GM12872 (cell line): ENCODE measurements at regions not wholly inside any gene's neighbourhood (a gene's known extent, or its start where the extent isn't known, plus 50 kb on each side); places are given as distances from the start of the nearest gene placed in this dataset.
A peak's percentile ranks its signal among the peaks of the same experiment; 100 is the strongest.

Source experiments
- TF ChIP-seq, protein P1 (sequence below): IDR thresholded peaks from 3 replicates; pipeline ENCODE4 v1.5.1; 2011; ENCODE audit warnings: low read depth, mild to moderate bottlenecking, low read length, moderate library complexity; ENCODE audit not compliant: insufficient read depth

DNA sequence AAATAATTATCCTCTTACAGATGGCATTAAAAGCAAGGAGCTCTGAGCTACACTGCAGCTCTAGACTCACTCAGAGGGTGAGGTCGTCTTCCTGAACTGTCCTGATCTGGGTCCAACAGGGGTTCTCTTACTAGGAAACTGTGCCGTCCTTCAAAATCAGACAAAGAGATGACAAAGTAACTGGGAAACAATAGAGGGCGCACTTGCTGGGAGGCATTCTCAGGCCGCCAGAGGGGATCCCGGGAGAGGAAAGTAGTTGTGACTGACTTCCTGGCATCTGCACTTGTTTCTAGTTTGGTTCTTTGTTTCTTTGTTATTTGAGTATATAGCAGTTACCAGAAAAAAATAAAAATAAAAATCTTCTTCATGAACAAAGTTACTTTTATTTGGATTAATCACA is 142.9 kb upstream of the MSX2 start:
- TF ChIP-seq, protein P1, sequence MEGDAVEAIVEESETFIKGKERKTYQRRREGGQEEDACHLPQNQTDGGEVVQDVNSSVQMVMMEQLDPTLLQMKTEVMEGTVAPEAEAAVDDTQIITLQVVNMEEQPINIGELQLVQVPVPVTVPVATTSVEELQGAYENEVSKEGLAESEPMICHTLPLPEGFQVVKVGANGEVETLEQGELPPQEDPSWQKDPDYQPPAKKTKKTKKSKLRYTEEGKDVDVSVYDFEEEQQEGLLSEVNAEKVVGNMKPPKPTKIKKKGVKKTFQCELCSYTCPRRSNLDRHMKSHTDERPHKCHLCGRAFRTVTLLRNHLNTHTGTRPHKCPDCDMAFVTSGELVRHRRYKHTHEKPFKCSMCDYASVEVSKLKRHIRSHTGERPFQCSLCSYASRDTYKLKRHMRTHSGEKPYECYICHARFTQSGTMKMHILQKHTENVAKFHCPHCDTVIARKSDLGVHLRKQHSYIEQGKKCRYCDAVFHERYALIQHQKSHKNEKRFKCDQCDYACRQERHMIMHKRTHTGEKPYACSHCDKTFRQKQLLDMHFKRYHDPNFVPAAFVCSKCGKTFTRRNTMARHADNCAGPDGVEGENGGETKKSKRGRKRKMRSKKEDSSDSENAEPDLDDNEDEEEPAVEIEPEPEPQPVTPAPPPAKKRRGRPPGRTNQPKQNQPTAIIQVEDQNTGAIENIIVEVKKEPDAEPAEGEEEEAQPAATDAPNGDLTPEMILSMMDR: peak; percentile 48; the same call in 2 of the 3 replicates

DNA sequence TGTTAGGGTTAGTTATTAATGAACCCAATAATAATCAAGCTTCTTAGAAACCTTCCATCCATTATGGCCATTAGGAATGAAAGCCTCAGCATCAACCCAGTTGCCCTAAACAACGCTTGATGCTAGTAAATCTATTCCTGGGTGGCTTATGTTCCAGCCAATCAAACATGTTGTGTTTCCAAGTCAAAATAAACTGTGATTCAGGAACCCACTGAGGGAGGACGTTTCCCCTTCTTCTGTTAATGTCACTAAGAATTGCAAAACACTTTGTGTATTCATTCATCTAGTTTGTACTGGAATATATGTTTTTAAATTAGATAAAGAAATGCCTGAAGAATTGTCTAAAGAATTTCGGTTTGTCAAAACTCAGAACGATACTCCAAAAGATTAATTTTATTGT is 142.5 kb upstream of the MSX2 start:
- TF ChIP-seq, protein P1: no peak

DNA sequence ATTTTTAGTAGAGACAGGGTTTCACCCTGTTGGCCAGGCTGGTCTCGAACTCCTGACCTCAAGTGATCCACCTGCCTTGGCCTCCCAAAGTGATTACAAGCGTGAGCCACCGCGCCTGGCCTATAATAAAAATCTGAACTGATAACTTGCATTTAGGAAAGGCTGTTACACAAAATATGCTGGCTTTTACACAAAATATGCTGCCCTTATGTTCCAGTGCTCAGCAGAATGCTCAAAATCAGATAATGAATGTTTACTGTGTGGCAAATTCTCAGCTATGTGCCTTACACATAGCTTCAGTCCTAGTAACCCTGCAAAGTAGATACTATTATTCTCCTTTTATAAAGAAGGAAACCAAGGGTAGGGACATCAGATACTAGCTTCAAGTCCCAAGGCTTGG is 141.3 kb upstream of the MSX2 start:
- TF ChIP-seq, protein P1: no peak

DNA sequence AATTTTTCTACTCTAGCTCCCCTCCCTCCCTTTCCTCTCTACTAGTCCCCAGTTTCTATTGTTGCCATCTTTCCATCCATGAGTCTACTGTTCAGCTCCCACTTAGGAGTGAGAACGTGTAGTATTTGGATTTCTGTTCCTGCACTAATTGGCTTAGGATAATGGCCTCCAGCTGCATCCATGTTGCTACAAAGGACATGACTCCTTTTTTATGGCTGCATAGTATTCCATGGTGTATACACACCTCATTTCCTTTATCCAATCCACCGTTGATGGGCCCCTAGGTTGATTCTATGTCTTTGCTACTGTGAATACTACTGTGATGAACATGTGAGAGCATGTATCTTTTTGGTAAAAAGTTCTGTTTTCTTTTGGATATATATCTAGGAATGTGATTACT is 138.9 kb upstream of the MSX2 start:
- TF ChIP-seq, protein P1: no peak

DNA sequence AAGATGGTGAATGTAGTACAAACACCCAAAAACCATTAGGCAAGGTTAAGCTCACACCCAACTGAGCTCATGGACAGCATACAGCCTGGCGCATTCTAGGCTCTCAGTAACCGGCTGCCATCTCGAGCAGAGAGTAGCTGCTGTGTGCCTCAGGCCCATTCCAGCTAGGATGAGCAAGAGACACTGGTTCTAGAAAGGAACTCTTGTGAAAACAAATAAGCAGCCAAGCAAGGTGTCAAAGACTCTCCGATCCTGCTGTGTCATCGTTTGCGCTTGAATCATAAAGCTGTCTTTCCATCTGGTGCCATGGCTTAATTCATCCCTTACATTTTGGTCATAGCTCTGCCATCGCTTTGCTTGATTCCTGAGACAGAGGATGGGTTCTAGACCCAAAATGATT is 135.4 kb upstream of the MSX2 start:
- TF ChIP-seq, protein P1: no peak

DNA sequence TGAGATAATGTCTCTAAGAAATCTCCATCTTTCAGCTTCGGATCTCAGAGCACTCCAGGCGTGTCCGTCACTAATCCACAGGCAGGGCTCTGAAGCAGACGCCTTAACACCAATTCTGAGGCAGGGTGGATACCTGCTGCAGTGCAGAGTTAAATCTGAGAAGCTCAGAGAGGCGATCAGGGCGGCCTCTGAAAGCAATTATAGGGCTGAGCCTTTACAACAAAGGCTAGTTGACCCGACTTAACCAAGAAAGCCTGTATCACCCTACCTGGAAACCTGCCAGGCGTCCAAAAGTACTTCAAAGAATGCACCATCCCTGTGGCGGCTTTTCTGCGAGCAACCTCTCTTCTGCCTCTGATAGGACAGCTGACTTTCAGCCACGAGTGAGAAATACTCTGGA is 134.8 kb upstream of the MSX2 start:
- TF ChIP-seq, protein P1: no peak

DNA sequence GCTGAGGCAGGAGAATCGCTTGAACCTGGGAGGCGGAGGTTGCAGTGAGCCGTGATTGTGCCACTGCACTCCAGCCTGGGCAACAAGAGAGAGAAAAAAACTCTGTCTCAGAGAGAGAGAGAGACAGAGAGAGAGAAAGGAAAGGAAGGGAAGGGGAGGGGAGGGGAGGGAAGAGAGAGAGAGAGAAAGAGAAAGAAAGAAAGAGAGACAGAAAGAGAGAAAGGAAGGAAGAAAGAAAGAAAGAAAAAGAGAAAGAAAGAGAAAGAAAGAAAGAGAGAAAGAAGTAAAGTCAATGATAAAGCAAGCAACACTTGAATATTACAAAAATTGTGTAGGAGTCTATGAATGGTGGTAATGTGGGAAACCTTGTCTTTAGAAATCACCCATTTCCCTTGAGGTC is 133.6 kb upstream of the MSX2 start:
- TF ChIP-seq, protein P1: no peak

DNA sequence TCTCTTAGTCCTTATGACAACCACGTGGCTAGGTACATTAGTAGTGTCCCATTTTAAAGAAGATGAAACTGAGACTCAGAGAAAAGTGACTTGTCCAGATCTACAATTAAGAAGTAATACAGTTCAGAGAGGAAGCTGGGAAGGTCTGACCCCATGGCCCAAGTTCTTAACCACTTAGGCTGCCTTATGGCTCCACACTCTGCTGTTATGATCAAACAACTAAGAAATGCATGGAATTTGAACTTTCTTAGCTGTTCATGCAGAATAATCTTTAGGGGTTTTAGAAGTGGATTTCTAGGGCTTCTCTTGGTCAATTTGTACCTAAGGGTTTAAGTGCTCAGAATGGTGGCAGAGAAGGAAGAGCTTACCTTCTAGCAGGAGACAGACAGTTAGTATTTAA is 128.0 kb upstream of the MSX2 start:
- TF ChIP-seq, protein P1: no peak
